Nephron (organoid): ENCODE measurements at regions not wholly inside any gene's neighbourhood (a gene's known extent, or its start where the extent isn't known, plus 50 kb on each side); places are given as distances from the start of the nearest gene placed in this dataset.

Experiments
- H3K27ac Mint-ChIP-seq, 3 experiments: 2 replicates each; pipeline ENCODE4 v1.8.0; 2020; ENCODE audit warnings: mixed read lengths in 3 of 3, mild to moderate bottlenecking in 2 of 3, moderate library complexity in 1 of 3
- H3K27me3 Mint-ChIP-seq: 2 replicates; pipeline ENCODE4 v1.8.0; 2021; ENCODE audit warnings: low read depth, mild to moderate bottlenecking, moderate library complexity, mixed read lengths
- H3K36me3 Mint-ChIP-seq: 2 replicates; pipeline ENCODE4 v1.8.0; 2020; ENCODE audit warnings: low read depth, mixed read lengths
- H3K4me1 Mint-ChIP-seq: 2 replicates; pipeline ENCODE4 v1.8.0; 2020; ENCODE audit warnings: mixed read lengths
- H3K4me3 Mint-ChIP-seq, 3 experiments: 2 replicates each; pipeline ENCODE4 v1.8.0; 2020; ENCODE audit warnings: mild to moderate bottlenecking in 3 of 3, mixed read lengths in 3 of 3, moderate library complexity in 2 of 3
- H3K9me3 Mint-ChIP-seq: 2 replicates; pipeline ENCODE4 v1.8.0; 2020; ENCODE audit warnings: mixed read lengths
- TF ChIP-seq, protein P1 (sequence below), 3 experiments: fragments of 200-600 bp; sonication (generic); IDR thresholded peaks; one replicate each; pipeline ENCODE4 v1.5.0; 2021; ENCODE audit warnings: antibody characterized with exemption in 3 of 3; ENCODE audit not compliant: unreplicated experiment in 3 of 3

DNA sequence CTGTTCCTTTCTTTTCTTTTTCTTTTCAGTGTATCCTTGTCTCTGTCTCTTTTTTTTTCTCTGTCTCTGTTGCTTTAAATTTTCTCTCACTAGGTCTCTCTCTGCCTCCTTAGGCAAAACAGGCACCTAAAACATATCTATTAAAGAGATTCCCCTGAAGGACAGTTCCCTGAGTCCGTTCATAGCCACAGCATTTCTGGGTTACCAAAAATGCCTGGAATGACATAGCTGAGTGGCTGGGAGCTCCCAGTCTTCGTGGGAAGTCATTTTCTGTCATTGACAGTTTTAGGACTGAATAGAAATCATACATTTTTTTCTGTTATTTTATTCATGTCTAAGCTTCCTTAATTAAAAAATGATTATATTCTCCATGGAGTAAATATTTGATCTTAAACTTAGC lies 323.8 kb upstream of the AZI2 start:
- H3K27me3 Mint-ChIP-seq: no peaks in the 10 kb centered on the region
- no peak overlapping the region for H3K4me3 Mint-ChIP-seq
- TF ChIP-seq, protein P1, sequence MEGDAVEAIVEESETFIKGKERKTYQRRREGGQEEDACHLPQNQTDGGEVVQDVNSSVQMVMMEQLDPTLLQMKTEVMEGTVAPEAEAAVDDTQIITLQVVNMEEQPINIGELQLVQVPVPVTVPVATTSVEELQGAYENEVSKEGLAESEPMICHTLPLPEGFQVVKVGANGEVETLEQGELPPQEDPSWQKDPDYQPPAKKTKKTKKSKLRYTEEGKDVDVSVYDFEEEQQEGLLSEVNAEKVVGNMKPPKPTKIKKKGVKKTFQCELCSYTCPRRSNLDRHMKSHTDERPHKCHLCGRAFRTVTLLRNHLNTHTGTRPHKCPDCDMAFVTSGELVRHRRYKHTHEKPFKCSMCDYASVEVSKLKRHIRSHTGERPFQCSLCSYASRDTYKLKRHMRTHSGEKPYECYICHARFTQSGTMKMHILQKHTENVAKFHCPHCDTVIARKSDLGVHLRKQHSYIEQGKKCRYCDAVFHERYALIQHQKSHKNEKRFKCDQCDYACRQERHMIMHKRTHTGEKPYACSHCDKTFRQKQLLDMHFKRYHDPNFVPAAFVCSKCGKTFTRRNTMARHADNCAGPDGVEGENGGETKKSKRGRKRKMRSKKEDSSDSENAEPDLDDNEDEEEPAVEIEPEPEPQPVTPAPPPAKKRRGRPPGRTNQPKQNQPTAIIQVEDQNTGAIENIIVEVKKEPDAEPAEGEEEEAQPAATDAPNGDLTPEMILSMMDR (IDR thresholded peaks at IDR 0.05; ENCODE audit: unreplicated experiment in 3 of 3): no peak
- H3K4me1 Mint-ChIP-seq: peaks cover 53% of the 10 kb centered on the region
- H3K9me3 Mint-ChIP-seq: no peaks in the 10 kb centered on the region
- H3K36me3 Mint-ChIP-seq: no peaks in the 10 kb centered on the region
- no peak overlapping the region for H3K27ac Mint-ChIP-seq

DNA sequence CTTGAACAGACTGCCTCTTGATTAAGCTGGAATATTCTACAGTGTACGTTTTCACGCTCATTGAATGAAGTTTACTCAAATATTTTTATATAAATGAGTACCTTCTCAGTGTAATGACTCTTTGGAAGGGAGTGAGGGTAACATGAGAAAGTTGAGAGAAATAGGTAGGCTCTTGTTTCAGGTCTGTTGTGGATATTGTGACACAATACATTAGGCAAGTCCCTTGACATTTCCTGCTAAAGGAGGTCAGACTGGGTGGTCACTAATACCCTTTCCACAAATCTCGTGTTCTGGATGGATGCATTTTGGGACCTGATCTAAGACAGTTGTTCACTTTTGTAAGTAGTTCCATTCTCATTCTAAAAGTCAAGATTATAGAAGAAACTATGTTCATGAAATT lies 324.8 kb upstream of the AZI2 start:
- peaks cover 51% of the 10 kb centered on the region for H3K4me1 Mint-ChIP-seq
- no peaks in the 10 kb centered on the region for H3K36me3 Mint-ChIP-seq
- no peak overlapping the region for H3K27ac Mint-ChIP-seq
- H3K9me3 Mint-ChIP-seq: no peaks in the 10 kb centered on the region
- H3K27me3 Mint-ChIP-seq: no peaks in the 10 kb centered on the region
- no peak overlapping the region for H3K4me3 Mint-ChIP-seq
- TF ChIP-seq, protein P1 (IDR thresholded peaks at IDR 0.05; ENCODE audit: unreplicated experiment in 3 of 3): no peak

DNA sequence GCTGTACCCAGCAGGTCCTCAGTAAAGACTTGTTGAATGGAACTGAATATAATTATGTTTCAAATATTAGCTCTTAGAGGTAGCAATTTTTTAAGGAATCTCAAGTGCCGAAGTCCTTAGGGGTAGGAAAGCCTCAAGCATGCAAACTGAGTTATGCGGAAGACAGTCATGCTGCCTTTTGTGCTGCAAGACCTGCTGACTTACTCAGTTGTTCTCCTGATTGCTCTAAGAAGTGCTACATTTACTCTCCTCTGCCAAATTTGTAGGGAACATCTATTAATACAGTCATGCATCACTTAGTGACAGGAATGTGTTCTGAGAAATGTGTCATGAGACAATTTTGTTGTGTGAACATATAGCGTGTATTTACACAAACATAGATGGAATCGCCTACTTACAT lies 325.6 kb upstream of the AZI2 start:
- H3K27me3 Mint-ChIP-seq: no peaks in the 10 kb centered on the region
- no peak overlapping the region for H3K27ac Mint-ChIP-seq
- TF ChIP-seq, protein P1 (IDR thresholded peaks at IDR 0.05; ENCODE audit: unreplicated experiment in 3 of 3): no peak
- peaks cover 55% of the 10 kb centered on the region for H3K4me1 Mint-ChIP-seq
- H3K4me3 Mint-ChIP-seq: no peak overlapping the region
- H3K36me3 Mint-ChIP-seq: no peaks in the 10 kb centered on the region
- H3K9me3 Mint-ChIP-seq: no peaks in the 10 kb centered on the region

DNA sequence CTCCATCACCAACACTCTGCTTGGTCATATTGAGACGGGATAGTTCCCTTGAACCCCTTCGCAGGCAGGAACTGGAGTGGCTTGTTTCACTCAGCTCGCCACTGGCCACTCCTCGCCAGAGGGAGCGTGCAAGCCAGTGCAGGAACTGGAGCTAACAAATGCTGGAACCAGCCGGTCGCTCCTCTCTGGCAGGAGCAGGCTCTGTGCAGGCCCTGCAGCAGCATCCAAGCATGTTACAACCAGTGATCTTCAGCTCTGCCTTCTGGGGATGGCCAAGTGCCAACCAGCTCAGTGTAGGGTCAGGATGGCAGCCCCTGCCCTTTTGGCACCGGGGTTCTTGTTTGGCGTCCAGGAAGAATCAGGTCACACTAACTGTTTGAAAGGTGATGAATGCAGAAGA lies 329.0 kb upstream of the AZI2 start:
- TF ChIP-seq, protein P1 (IDR thresholded peaks at IDR 0.05; ENCODE audit: unreplicated experiment in 3 of 3): no peak
- Mint-ChIP-seq H3K27ac (no peak overlapping the region), H3K9me3 (no peaks in the 10 kb centered on the region), H3K36me3 (no peaks in the 10 kb centered on the region), H3K27me3 (no peaks in the 10 kb centered on the region), H3K4me3 (no peak overlapping the region), H3K4me1 (peaks cover 43% of the 10 kb centered on the region)

DNA sequence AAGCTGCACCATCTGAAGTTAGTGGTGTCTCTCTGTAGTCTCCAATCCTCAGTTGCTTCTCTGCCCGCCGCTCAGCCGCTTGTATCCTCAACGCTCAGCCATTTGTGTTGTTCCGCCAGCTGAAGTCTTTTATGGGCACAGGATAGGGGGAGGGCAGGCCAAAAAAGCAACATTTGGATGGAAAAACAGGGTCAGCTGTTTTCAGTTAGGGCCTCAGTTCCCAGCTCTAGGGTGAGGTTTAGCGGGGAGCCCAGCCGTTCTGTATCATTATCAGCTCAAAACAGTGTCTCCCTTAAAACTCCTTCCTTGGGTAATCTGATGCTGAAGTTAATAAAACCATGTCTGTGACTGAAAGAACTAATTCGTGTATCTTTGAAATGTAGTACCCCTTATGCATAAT lies 329.5 kb upstream of the AZI2 start:
- Mint-ChIP-seq H3K4me3 (no peak overlapping the region), H3K27me3 (no peaks in the 10 kb centered on the region)

DNA sequence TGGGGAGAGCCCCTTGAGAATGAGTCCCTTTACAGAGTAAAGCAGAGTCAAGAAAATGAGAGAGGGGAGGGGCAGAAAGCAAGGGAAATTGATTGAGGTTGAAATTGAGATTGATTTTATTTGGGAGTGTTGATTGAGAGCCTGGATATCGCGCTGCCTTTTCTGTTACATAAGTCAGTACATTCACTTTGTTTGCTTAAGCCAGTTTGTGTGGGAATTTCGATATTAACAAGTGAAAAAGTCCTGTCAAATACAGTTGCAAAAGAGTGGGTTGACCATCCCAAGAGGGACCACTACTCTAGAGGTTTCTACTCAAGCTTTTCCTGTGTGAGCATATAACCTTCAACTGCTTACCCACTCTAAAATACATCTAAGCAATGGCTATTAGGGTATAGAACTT lies 331.4 kb upstream of the AZI2 start:
- Mint-ChIP-seq H3K27me3 (no peaks in the 10 kb centered on the region), H3K9me3 (no peaks in the 10 kb centered on the region), H3K36me3 (no peaks in the 10 kb centered on the region), H3K4me3 (no peak overlapping the region), H3K4me1 (peaks cover 40% of the 10 kb centered on the region), H3K27ac (no peak overlapping the region)
- TF ChIP-seq, protein P1 (IDR thresholded peaks at IDR 0.05; ENCODE audit: unreplicated experiment in 3 of 3): no peak

More for the DNA sequence above, 329.5 kb upstream of the AZI2 start:
- Mint-ChIP-seq H3K9me3 (no peaks in the 10 kb centered on the region), H3K4me1 (peaks cover 44% of the 10 kb centered on the region), H3K36me3 (no peaks in the 10 kb centered on the region), H3K27ac (no peak overlapping the region)
- TF ChIP-seq, protein P1 (IDR thresholded peaks at IDR 0.05; ENCODE audit: unreplicated experiment in 3 of 3): no peak
